H1 (cell line): ENCODE measurements at regions not wholly inside any gene's neighbourhood (a gene's known extent, or its start where the extent isn't known, plus 50 kb on each side); places are given as distances from the start of the nearest gene placed in this dataset.
A peak's percentile ranks its signal among the peaks of the same experiment; 100 is the strongest.

ENCODE experiments used
- microRNA counts: library from miRNA; unstranded; fragments of <30 nt; microRNA quantifications from one replicate; lab custom pipeline; 2015
- microRNA-seq, 2 experiments: library from miRNA; unstranded; fragments of <30 nt; microRNA quantifications; one replicate each; pipeline versions ENCODE4 to v1.2.0, GENCODE V29; 2016 to 2020; ENCODE audit warnings: borderline microRNAs expressed in 2 of 2, borderline number of aligned reads in 2 of 2, borderline replicate concordance in 1 of 2
- small RNA-seq: library from polyadenylated mRNA; stranded (forward); fragments of <200 nt; extraction: miRNeasy Mini kit (QIAGEN cat#:217004); gene quantifications from one replicate; pipeline ENCODE3, GENCODE V24; 2013; ENCODE audit not compliant: insufficient read depth

MicroRNAs in the stretch of these regions (microRNA counts, 767-probe panel; counts per million panel counts)
- microRNA hsa-miR-129-2-3p (lab: Ali Mortazavi, UCI) (879 counts per million, percentile 95 among the panel's probes with 10 or more counts), microRNA hsa-miR-129-5p (lab: Ali Mortazavi, UCI) (879 counts per million, percentile 95 among the panel's probes with 10 or more counts), microRNA hsa-miR-670 (lab: Ali Mortazavi, UCI) (879 counts per million, percentile 95 among the panel's probes with 10 or more counts)

Small RNA genes lying in the stretch of these regions (microRNA-seq; reads per million reads assigned to microRNA genes)
- gene MIR129-2 (4.6 to 11.0 reads per million in 2 experiments), gene MIR670 (1.6 reads per million in 2 experiments)

Small RNA genes lying in the stretch of these regions (small RNA-seq; reads per million reads assigned to genes)
- gene MIR129-2 (25.6 reads per million, percentile 94 among the genes with 10 or more reads in this experiment), gene MIR670 (23.7 reads per million, percentile 93 among the genes with 10 or more reads in this experiment)
